HG02938 (cell line): ENCODE measurements at regions not wholly inside any gene's neighbourhood (a gene's known extent, or its start where the extent isn't known, plus 50 kb on each side); places are given as distances from the start of the nearest gene placed in this dataset.
"Not testable (repeated sequence)": the region's sequence is repeated elsewhere in the genome, so short reads cannot be mapped to it uniquely, and the experiment has no call there.

ENCODE experiments used
- ATAC-seq: cut with Tn5 transposase; IDR thresholded peaks from one replicate; pipeline ENCODE4 v1.9.1; 2021; ENCODE audit warnings: mild to moderate bottlenecking, moderate library complexity; ENCODE audit not compliant: unreplicated experiment

- no peak for ATAC-seq
These were observed 531.3 kb downstream of the RFC3 start for GRCh38 chr13:34349091-34349722.

- no peak for ATAC-seq
These were observed 532.7 kb downstream of the RFC3 start for GRCh38 chr13:34350671-34351070.

GRCh38 chr13:34351134-34351533 is 533.2 kb downstream of the RFC3 start:
- no peak for ATAC-seq

- ATAC-seq = no peak
These were observed 535.0 kb downstream of the RFC3 start for GRCh38 chr13:34352958-34353357.

- no peak for ATAC-seq
These were observed 538.9 kb downstream of the RFC3 start for GRCh38 chr13:34356686-34357434.

GRCh38 chr13:34357435-34358232 is 539.7 kb downstream of the RFC3 start:
- no peak for ATAC-seq

- no peak for ATAC-seq
These were observed 541.0 kb downstream of the RFC3 start for GRCh38 chr13:34358811-34359513.

GRCh38 chr13:34360702-34361101 is 542.8 kb downstream of the RFC3 start:
- ATAC-seq = no peak

GRCh38 chr13:34361560-34361959 is 543.6 kb downstream of the RFC3 start:
- ATAC-seq = no peak

GRCh38 chr13:34363266-34363665 is 545.3 kb downstream of the RFC3 start:
- no peak for ATAC-seq

GRCh38 chr13:34364633-34365032 is 546.7 kb downstream of the RFC3 start:
- no peak for ATAC-seq

GRCh38 chr13:34369931-34370330 is 552.0 kb downstream of the RFC3 start:
- ATAC-seq = no peak

- ATAC-seq = no peak
These were observed 553.2 kb downstream of the RFC3 start for GRCh38 chr13:34371108-34371507.

GRCh38 chr13:34371645-34372395 is 553.9 kb downstream of the RFC3 start:
- no peak for ATAC-seq

GRCh38 chr13:34372581-34372980 is 554.6 kb downstream of the RFC3 start:
- no peak for ATAC-seq

GRCh38 chr13:34376483-34376882 is 558.5 kb downstream of the RFC3 start:
- no peak for ATAC-seq

- no peak for ATAC-seq
These were observed 560.8 kb upstream of the NBEA start for GRCh38 chr13:34381228-34381627.

- no peak for ATAC-seq
These were observed 558.3 kb upstream of the NBEA start for GRCh38 chr13:34383728-34384127.

- not testable (repeated sequence) for ATAC-seq
These were observed 555.8 kb upstream of the NBEA start for GRCh38 chr13:34386229-34386628.

- ATAC-seq = no peak
These were observed 551.0 kb upstream of the NBEA start for GRCh38 chr13:34391076-34391475.
